Activated naive CD8-positive, alpha-beta T cell treated with anti-CD3 and anti-CD28 coated beads for 36 hours (primary cell): ENCODE measurements at regions not wholly inside any gene's neighbourhood (a gene's known extent, or its start where the extent isn't known, plus 50 kb on each side); places are given as distances from the start of the nearest gene placed in this dataset.

Experiments used
- DNase-seq: peaks from one replicate; pipeline ENCODE4 v3.0.0; 2021
- H3K27ac Mint-ChIP-seq: one replicate; pipeline ENCODE4 v1.8.0; 2022; ENCODE audit warnings: mild to moderate bottlenecking, moderate library complexity, mixed read lengths
- H3K27me3 Mint-ChIP-seq: one replicate; pipeline ENCODE4 v1.8.0; 2022; ENCODE audit warnings: mild to moderate bottlenecking, mixed read lengths
- H3K36me3 Mint-ChIP-seq: one replicate; pipeline ENCODE4 v1.8.0; 2021; ENCODE audit warnings: mild to moderate bottlenecking, mixed read lengths
- H3K4me1 Mint-ChIP-seq: one replicate; pipeline ENCODE4 v1.8.0; 2021; ENCODE audit warnings: mixed read lengths
- H3K4me3 Mint-ChIP-seq: one replicate; pipeline ENCODE4 v1.8.0; 2022; ENCODE audit warnings: mild to moderate bottlenecking, moderate library complexity, mixed read lengths
- H3K9me3 Mint-ChIP-seq: one replicate; pipeline ENCODE4 v1.8.0; 2022; ENCODE audit warnings: mixed read lengths

DNA sequence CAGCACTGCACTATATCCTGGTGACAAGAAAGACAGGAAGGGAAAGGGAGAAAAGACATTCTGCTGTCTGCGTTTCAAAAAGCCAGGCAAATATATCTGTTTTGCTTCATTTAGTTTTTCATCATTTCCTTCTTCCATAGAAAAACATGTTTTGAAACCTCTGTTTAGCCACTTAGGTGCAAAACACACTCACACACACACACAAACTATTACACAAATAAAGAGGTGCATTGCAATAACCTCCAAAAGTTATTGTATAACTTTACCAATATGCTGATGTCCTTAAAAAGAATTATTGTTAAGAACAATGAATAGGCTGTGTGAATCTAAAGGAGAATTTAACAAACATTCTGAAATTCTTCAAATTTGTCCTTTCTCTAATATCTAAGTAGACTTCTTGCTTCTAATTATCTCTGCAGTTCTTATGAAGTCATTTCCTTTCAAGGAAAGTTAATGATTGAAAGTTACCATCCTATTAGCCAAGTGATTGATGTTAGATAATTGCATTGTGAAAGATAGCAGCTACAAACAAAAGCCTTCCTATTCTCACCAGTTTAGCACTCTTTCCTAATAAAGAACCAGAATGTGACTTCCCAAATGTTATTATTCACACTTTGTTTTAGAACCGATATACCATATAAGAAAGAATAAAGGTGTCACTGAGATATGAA lies 516.7 kb downstream of the KCNJ3 start:
- H3K9me3 Mint-ChIP-seq, result no peaks in the 10 kb centered on the region
- H3K27ac Mint-ChIP-seq, result no peak overlapping the region
- H3K27me3 Mint-ChIP-seq, result no peaks in the 10 kb centered on the region
- DNase-seq, result no peak
- H3K4me1 Mint-ChIP-seq, result no peaks in the 10 kb centered on the region
- H3K36me3 Mint-ChIP-seq, result no peaks in the 10 kb centered on the region
- no peak overlapping the region for H3K4me3 Mint-ChIP-seq

DNA sequence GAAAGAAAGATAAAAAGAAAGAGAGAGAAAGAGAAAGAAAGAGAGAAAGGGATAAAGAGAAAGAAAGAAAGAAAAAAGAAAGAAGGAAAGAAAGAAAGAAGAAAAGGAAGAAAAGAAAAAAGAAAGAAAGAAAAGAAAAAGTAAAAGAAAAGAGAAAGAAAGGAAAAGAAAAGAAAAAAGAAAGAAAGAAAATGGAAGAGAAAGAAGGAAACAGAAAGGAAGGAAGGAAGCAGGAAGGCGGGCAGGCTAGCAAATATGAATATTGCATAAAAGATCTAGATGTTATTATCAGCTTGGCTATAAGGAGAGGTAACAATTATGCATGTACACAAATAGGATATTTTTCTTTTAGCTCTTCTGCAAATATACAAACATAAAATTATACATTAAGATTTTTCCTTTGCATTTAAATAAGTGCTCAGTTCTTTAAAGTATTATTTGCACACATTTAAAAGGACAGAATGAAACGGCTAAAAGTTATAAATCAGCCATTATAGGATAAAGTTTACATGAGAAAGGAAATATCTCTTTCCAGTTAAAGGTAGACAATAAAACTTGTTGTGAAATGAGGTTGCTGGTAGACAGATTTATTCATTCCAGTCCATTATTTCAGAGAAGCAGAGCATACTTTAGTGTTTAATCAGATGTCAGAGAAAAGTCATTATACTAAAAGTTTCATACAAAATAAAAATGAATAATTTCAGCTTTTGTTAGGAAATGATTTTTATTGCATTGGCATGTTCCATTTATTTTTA lies 511.4 kb downstream of the KCNJ3 start:
- Mint-ChIP-seq H3K4me3 (no peak overlapping the region), H3K27me3 (no peaks in the 10 kb centered on the region), H3K4me1 (no peaks in the 10 kb centered on the region)

DNA sequence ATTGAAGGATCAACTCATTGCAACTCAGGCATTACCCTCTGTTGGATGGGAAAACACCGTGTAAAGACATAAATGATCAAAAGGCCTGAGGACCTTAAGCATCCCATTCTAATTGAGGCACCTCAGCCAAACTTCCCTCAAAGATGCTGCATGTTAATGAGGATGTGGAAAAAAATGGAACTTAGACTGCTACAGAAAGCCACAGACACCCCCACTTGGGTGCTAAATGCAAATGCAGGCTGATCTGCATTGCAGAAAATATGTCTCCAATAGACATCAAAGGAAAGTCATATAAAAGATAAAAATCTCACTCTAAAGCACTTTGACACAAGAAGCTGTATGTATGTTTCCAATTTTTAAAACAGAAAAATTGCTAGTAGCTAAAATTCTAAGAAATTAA lies 504.7 kb downstream of the KCNJ3 start:
- Mint-ChIP-seq H3K4me1 (no peaks in the 10 kb centered on the region), H3K27ac (no peak overlapping the region), H3K4me3 (no peak overlapping the region), H3K9me3 (no peaks in the 10 kb centered on the region), H3K27me3 (no peaks in the 10 kb centered on the region), H3K36me3 (no peaks in the 10 kb centered on the region)
- DNase-seq, result no peak

More for the DNA sequence above, 511.4 kb downstream of the KCNJ3 start:
- H3K27ac Mint-ChIP-seq, result no peak overlapping the region
- no peaks in the 10 kb centered on the region for H3K9me3 Mint-ChIP-seq
- DNase-seq, result no peak
- H3K36me3 Mint-ChIP-seq, result no peaks in the 10 kb centered on the region

DNA sequence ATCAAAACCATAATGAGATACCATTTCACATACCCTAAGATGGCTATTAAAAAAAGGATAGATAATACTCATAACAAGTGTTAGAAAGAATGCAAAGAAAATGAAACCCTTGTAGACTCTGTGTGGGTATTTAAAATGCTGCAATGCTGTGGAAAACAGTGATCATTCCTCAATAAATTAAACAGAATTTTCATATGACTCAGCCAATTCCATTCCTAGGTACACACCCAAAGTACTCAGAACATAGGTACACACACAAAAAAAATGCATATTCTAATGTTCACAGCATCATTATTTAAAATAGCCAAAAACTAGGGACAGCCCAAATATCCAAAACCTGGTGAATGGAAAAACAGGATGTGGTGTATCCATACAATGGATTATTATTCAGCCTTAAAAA lies 502.3 kb downstream of the KCNJ3 start:
- Mint-ChIP-seq H3K4me1 (no peaks in the 10 kb centered on the region), H3K27ac (no peak overlapping the region), H3K27me3 (no peaks in the 10 kb centered on the region), H3K9me3 (no peaks in the 10 kb centered on the region), H3K36me3 (no peaks in the 10 kb centered on the region), H3K4me3 (no peak overlapping the region)
- no peak for DNase-seq

DNA sequence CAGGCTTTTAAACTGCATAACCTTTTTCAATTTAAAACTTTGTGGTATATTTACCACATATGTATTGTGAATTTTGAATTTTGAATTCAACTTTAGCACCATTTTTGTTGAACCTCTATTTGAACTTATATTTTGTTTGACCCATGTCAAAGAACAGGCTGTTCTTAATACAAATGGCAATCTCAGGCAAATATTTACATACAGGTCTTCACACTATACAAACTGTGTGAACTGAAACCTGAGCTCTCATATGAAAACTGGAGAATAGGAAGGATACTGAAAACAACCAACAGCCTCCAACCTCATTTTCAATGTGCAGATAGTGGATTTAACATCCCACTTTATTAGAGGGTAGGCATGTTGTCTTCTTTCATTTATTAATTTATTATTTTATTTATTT lies 491.8 kb downstream of the KCNJ3 start:
- no peak overlapping the region for H3K27ac Mint-ChIP-seq
- no peaks in the 10 kb centered on the region for H3K4me1 Mint-ChIP-seq
- H3K36me3 Mint-ChIP-seq, result no peaks in the 10 kb centered on the region

DNA sequence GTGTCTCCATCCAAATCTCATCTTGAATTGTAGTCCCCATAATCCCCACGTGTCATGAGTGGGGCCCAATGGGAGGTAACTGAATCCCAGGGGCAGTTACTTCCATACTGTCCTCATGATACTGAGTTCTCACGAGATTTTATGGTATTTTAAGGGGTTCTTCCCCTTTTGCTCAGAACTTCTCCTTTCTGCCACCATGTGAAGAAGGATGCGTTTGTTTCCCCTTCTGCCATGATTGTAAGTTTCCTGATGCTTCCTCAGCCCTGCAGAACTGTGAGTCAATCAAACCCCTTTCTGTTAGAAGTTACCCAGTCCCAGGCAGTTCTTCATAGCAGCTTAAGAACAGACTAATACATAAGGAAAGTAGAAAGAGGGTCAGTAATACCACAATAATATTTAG lies 480.4 kb downstream of the KCNJ3 start:
- H3K27me3 Mint-ChIP-seq, result no peaks in the 10 kb centered on the region
- no peak overlapping the region for H3K4me3 Mint-ChIP-seq
- no peaks in the 10 kb centered on the region for H3K4me1 Mint-ChIP-seq
- H3K27ac Mint-ChIP-seq, result no peak overlapping the region
- H3K9me3 Mint-ChIP-seq, result peaks cover 2% of the 10 kb centered on the region
- no peaks in the 10 kb centered on the region for H3K36me3 Mint-ChIP-seq
- DNase-seq, result no peak

More for the DNA sequence above, 491.8 kb downstream of the KCNJ3 start:
- no peaks in the 10 kb centered on the region for H3K9me3 Mint-ChIP-seq
- no peak overlapping the region for H3K4me3 Mint-ChIP-seq
- no peak for DNase-seq
- no peaks in the 10 kb centered on the region for H3K27me3 Mint-ChIP-seq

DNA sequence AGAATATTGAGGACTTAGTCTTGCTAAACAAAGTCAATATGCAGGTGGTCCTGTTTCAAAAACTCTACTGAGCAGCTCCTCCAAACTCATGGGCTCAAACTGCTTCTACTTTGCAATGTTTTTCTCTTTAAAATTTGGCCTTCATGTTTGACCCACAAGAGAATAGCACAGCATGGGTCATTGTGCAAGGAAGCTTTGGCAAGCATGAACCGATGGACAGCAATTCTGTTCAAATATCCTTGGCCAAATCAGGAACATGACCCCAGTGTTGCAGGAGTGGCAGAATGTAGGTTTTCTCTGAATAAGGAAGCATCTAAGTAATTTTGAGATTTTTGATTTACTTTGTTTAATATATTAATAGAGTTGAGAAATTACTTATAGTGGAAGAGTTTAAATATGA lies 477.9 kb downstream of the KCNJ3 start:
- Mint-ChIP-seq H3K4me1 (no peaks in the 10 kb centered on the region), H3K27ac (no peak overlapping the region), H3K27me3 (no peaks in the 10 kb centered on the region), H3K4me3 (no peak overlapping the region), H3K36me3 (no peaks in the 10 kb centered on the region), H3K9me3 (peaks cover 2% of the 10 kb centered on the region)
- no peak for DNase-seq

DNA sequence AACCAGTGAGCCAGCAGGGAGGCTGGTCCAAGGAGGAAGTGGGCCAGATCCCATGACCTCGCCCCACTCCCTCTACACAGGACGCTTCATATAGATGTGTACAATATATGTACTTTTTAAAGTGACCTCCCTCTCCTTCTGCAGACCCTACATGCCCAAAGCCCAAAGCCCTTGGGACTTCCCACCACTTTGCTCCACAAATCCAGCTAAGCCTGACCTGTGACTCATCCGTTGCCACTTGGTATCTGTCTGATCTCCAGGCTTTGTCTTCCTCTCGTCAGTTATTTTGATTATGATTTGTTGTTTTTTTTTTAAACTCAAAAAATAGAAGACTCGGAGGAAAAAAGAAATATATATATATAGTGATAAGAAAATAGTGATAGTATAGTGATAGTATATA lies 470.8 kb downstream of the KCNJ3 start:
- Mint-ChIP-seq H3K4me3 (no peak overlapping the region), H3K9me3 (no peaks in the 10 kb centered on the region), H3K27me3 (no peaks in the 10 kb centered on the region), H3K36me3 (no peaks in the 10 kb centered on the region), H3K4me1 (no peaks in the 10 kb centered on the region), H3K27ac (no peak overlapping the region)
- DNase-seq, result no peak

DNA sequence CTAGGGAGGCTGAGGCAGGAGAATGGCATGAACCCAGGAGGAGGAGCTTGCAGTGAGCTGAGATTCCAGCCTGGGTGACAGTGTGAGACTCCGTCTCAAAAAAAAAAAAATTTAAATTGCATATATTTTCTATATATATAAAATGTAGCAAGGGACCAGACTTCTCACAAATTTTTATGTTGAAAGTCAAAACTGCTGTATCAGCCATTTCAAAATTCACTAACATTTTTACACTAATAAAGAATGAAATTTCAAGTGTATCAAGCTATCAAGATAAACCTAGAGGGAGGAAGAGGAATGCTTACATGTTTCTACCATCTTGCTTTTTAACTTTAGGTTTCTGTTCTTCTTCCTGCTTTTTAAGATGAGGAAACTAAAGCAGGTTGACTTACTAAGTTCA lies 464.0 kb downstream of the KCNJ3 start:
- no peaks in the 10 kb centered on the region for H3K9me3 Mint-ChIP-seq
- no peak overlapping the region for H3K27ac Mint-ChIP-seq
- no peak overlapping the region for H3K4me3 Mint-ChIP-seq
- DNase-seq, result no peak
- no peaks in the 10 kb centered on the region for H3K36me3 Mint-ChIP-seq
- H3K27me3 Mint-ChIP-seq, result no peaks in the 10 kb centered on the region
- no peaks in the 10 kb centered on the region for H3K4me1 Mint-ChIP-seq

DNA sequence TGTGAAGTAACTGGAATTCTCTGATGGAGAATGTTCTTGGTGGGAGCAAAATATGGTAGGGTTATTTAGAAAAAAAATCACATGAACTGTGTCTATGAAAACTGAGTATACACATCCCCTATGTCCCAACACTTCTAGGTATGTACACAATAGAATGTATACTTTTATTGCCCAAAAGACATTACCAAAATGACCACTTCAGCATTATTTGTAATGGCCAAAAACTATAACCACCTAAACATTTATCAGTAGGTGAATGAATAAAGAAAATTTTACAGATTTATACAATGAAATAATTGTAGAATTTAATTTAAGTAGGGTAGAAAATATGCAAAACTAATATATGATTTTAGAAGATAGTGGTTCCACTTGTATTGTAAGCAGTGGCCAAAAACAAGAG lies 462.8 kb downstream of the KCNJ3 start:
- no peaks in the 10 kb centered on the region for H3K9me3 Mint-ChIP-seq
- H3K4me3 Mint-ChIP-seq, result no peak overlapping the region
- H3K27me3 Mint-ChIP-seq, result no peaks in the 10 kb centered on the region
- no peaks in the 10 kb centered on the region for H3K36me3 Mint-ChIP-seq
- no peaks in the 10 kb centered on the region for H3K4me1 Mint-ChIP-seq
- H3K27ac Mint-ChIP-seq, result no peak overlapping the region
- no peak for DNase-seq

DNA sequence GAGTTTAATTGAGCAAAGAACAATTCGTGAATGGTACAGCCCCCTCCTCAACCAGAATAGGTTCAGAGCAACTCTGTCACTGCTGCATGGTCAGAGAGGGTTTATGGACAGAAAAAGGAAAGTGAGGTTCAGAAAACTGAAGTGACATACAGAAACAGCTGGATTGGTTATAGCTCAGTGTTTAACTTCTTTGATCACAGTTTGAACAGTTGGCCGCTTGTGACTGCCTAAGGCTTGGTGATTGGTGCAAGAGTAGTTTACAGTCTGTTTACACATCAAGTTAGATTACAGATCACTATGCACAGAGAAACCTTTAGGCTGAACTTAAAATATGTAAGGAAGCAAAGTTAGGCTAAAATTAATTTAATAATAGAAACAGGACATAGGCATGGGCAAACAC lies 459.2 kb downstream of the KCNJ3 start:
- no peak overlapping the region for H3K4me3 Mint-ChIP-seq
- H3K27me3 Mint-ChIP-seq, result no peaks in the 10 kb centered on the region
- H3K36me3 Mint-ChIP-seq, result no peaks in the 10 kb centered on the region
- DNase-seq, result no peak
- no peak overlapping the region for H3K27ac Mint-ChIP-seq
- no peaks in the 10 kb centered on the region for H3K4me1 Mint-ChIP-seq
- no peaks in the 10 kb centered on the region for H3K9me3 Mint-ChIP-seq

DNA sequence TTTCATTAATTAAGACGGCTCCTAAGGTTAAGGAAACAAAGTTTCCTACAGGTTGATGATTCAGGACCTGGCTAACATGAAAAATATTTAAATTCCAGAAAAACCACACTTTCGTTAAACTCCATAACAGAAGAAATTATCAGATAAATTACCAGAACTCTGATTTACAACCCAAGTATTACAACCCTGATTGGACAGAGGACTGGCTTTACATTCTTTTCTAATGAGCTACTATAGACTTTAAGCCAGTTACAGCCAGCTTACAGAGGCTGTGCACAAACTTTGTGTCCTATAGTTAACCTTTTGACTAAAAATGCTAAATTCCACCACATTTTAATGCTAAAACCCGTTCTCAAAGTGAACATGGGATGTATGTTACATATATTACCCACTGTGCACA lies 458.6 kb downstream of the KCNJ3 start:
- H3K36me3 Mint-ChIP-seq, result no peaks in the 10 kb centered on the region
- no peaks in the 10 kb centered on the region for H3K27me3 Mint-ChIP-seq
- no peak for DNase-seq
- no peak overlapping the region for H3K4me3 Mint-ChIP-seq
- no peaks in the 10 kb centered on the region for H3K9me3 Mint-ChIP-seq
- H3K4me1 Mint-ChIP-seq, result no peaks in the 10 kb centered on the region
- no peak overlapping the region for H3K27ac Mint-ChIP-seq

DNA sequence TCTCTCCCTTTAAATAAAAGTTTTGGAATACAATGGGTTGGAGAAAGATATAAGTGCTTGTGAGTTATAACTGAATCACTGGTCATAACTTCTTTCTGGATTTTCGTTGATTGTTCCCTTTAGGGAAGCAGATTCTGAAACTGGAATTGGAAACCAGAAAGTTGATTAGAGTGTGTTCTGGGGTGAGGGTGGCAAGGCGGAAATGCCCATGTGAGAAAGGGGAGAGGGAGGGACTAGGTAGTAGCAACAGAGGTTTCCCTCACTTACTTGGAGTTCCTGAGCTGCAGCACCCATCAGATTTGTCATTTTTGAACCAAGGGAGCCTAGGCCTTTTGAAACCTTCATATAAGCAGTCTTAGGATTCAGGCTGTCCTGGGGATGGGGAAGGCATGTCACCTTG lies 453.4 kb downstream of the KCNJ3 start:
- Mint-ChIP-seq H3K4me1 (no peaks in the 10 kb centered on the region), H3K4me3 (no peak overlapping the region), H3K27me3 (no peaks in the 10 kb centered on the region), H3K27ac (no peak overlapping the region), H3K9me3 (no peaks in the 10 kb centered on the region), H3K36me3 (no peaks in the 10 kb centered on the region)
- DNase-seq, result no peak

DNA sequence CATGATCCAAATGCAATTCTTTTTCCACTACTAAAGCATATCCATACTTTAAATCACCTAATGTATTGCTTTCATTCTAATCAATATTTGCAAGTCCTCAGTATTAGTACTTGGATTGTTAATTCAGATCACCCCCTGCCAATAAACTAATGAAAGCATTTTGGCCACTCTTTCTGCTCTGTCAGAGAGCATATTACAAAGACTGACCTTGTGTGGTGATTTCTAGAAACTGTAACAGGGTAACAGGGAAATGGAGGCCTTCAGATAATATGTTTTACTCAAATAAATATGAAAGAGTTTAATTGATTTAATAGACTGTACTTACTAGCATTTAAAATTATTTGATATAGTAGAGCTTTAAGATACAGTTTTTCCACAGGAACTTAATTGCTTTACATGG lies 453.0 kb downstream of the KCNJ3 start:
- H3K27ac Mint-ChIP-seq, result no peak overlapping the region
- no peaks in the 10 kb centered on the region for H3K36me3 Mint-ChIP-seq
- H3K9me3 Mint-ChIP-seq, result no peaks in the 10 kb centered on the region
- H3K4me1 Mint-ChIP-seq, result no peaks in the 10 kb centered on the region
- DNase-seq, result no peak
- H3K4me3 Mint-ChIP-seq, result no peak overlapping the region
- H3K27me3 Mint-ChIP-seq, result no peaks in the 10 kb centered on the region

DNA sequence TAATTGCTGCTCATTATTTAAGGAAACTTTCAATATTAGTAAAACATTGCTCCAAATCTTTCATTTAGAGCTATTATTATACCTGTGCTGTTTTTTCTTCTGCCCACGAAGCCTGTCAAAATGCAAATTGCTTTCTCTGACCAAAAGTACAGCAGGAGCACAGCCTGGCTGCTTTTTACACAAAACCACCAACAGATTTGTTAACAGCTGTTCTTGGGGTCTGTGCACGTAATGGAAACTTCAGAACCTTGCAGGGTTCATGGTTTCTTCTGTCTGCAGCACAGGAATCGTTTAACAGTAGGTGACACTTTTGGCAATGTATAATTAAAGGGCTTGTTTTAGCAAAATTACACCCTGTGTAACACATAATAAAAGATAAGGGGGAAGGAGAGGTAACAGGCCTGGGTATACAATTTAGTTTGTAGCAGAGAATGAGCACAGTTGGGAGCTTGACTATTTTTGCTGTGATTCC lies 447.3 kb downstream of the KCNJ3 start:
- DNase-seq, result no peak
- no peaks in the 10 kb centered on the region for H3K4me1 Mint-ChIP-seq
- H3K36me3 Mint-ChIP-seq, result no peaks in the 10 kb centered on the region
- no peak overlapping the region for H3K27ac Mint-ChIP-seq
- H3K9me3 Mint-ChIP-seq, result no peaks in the 10 kb centered on the region
- H3K27me3 Mint-ChIP-seq, result no peaks in the 10 kb centered on the region
- H3K4me3 Mint-ChIP-seq, result no peak overlapping the region

DNA sequence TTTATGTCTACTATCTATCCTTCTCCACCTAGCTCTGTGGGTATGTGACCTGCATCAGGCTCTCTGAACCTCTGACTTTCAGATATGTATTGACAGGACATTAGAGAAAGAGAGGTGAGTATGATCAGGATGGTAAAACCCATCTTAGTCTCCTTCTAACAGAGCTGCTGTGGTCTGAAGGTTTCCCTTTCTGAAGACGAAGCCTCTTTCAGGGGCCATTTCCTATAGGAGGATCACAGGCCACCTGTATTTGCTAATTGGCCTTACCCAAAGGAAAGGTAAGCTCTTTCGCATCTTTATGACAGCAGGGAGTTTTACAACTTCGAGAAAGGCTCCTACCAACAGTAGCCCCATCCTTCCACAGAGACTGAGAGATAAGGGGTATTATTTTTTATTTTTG lies 442.9 kb downstream of the KCNJ3 start:
- Mint-ChIP-seq H3K9me3 (no peaks in the 10 kb centered on the region), H3K36me3 (no peaks in the 10 kb centered on the region), H3K27ac (no peak overlapping the region), H3K4me1 (no peaks in the 10 kb centered on the region), H3K4me3 (no peak overlapping the region), H3K27me3 (no peaks in the 10 kb centered on the region)
- no peak for DNase-seq
